GM19468 (cell line): ENCODE measurements at regions not wholly inside any gene's neighbourhood (a gene's known extent, or its start where the extent isn't known, plus 50 kb on each side); places are given as distances from the start of the nearest gene placed in this dataset.
"Not testable (repeated sequence)": the region's sequence is repeated elsewhere in the genome, so short reads cannot be mapped to it uniquely, and the experiment has no call there.

ENCODE experiments used
- ATAC-seq: cut with Tn5 transposase; IDR thresholded peaks from one replicate; pipeline ENCODE4 v1.9.1; 2021; ENCODE audit warnings: mild to moderate bottlenecking, moderate library complexity, moderate number of reproducible peaks; ENCODE audit not compliant: unreplicated experiment; ENCODE audit errors: extremely low read depth

GRCh38 chr7:114294036-114294435 lies 120.6 kb upstream of the FOXP2 start:
- ATAC-seq = no peak

- ATAC-seq = no peak
Observed at GRCh38 chr7:114293289-114294012, 121.2 kb upstream of the FOXP2 start.

GRCh38 chr7:114279901-114280300 lies 134.7 kb upstream of the FOXP2 start:
- ATAC-seq = no peak

GRCh38 chr7:114273218-114273617 lies 141.4 kb upstream of the FOXP2 start:
- ATAC-seq = no peak

GRCh38 chr7:114269714-114270113 lies 144.9 kb upstream of the FOXP2 start:
- ATAC-seq = no peak

GRCh38 chr7:114267550-114267949 lies 147.1 kb upstream of the FOXP2 start:
- not testable (repeated sequence) for ATAC-seq

- ATAC-seq = no peak
Observed at GRCh38 chr7:114264023-114264422, 150.6 kb upstream of the FOXP2 start.

GRCh38 chr7:114263219-114263618 lies 151.4 kb upstream of the FOXP2 start:
- ATAC-seq = no peak

- ATAC-seq = no peak
Observed at GRCh38 chr7:114255404-114255841, 159.2 kb upstream of the FOXP2 start.

GRCh38 chr7:114243646-114244045 lies 171.0 kb upstream of the FOXP2 start:
- ATAC-seq = no peak

- no peak for ATAC-seq
Observed at GRCh38 chr7:114242992-114243507, 171.6 kb upstream of the FOXP2 start.

GRCh38 chr7:114229246-114229645 lies 185.4 kb upstream of the FOXP2 start:
- no peak for ATAC-seq

GRCh38 chr7:114225784-114226183 lies 188.8 kb upstream of the FOXP2 start:
- no peak for ATAC-seq

GRCh38 chr7:114218283-114218682 lies 196.3 kb upstream of the FOXP2 start:
- no peak for ATAC-seq

- no peak for ATAC-seq
Observed at GRCh38 chr7:114217026-114217806, 197.4 kb upstream of the FOXP2 start.

GRCh38 chr7:114214466-114214865 lies 200.1 kb upstream of the FOXP2 start:
- no peak for ATAC-seq

GRCh38 chr7:114212721-114213429 lies 201.7 kb upstream of the FOXP2 start:
- ATAC-seq = no peak

GRCh38 chr7:114209968-114210367 lies 204.6 kb upstream of the FOXP2 start:
- ATAC-seq = no peak

GRCh38 chr7:114206688-114207087 lies 207.9 kb upstream of the FOXP2 start:
- ATAC-seq = no peak

- no peak for ATAC-seq
Observed at GRCh38 chr7:114196517-114196916, 218.1 kb upstream of the FOXP2 start.

GRCh38 chr7:114190387-114190786 lies 224.2 kb upstream of the FOXP2 start:
- ATAC-seq = no peak
